ENCODE measurements at regions not wholly inside any gene's neighbourhood (a gene's known extent, or its start where the extent isn't known, plus 50 kb on each side); places are given as distances from the start of the nearest gene placed in this dataset.

- no peak for TF ChIP-seq CTCF (IDR thresholded peaks at IDR 0.05; ENCODE audit: low read depth, low read length)
- no peak for DNase-seq (ENCODE audit: extremely low read depth, low read depth)
Observed at GRCh38 chr5:74140409-74140808, 500.1 kb downstream of the ENC1 start.

GRCh38 chr5:74139589-74139988, 500.9 kb downstream of the ENC1 start:
- no peak for DNase-seq (ENCODE audit: extremely low read depth, low read depth)
- TF ChIP-seq CTCF (IDR thresholded peaks at IDR 0.05; ENCODE audit: low read depth, low read length), result no peak

- DNase-seq (ENCODE audit: extremely low read depth, low read depth), result no peak
- TF ChIP-seq CTCF (IDR thresholded peaks at IDR 0.05; ENCODE audit: low read depth, low read length), result no peak
Observed at GRCh38 chr5:74138721-74139120, 501.8 kb downstream of the ENC1 start.

- no peak for DNase-seq (ENCODE audit: extremely low read depth, low read depth)
- no peak for TF ChIP-seq CTCF (IDR thresholded peaks at IDR 0.05; ENCODE audit: low read depth, low read length)
Observed at GRCh38 chr5:74136276-74136825, 504.2 kb downstream of the ENC1 start.

- no peak for TF ChIP-seq CTCF (IDR thresholded peaks at IDR 0.05; ENCODE audit: low read depth, low read length)
Observed at GRCh38 chr5:74135033-74135432, 505.5 kb downstream of the ENC1 start.

GRCh38 chr5:74132485-74132884, 506.5 kb downstream of the ARHGEF28 start:
- no peak for DNase-seq (ENCODE audit: extremely low read depth, low read depth)
- no peak for TF ChIP-seq CTCF (IDR thresholded peaks at IDR 0.05; ENCODE audit: low read depth, low read length)

More at GRCh38 chr5:74135033-74135432, 505.5 kb downstream of the ENC1 start:
- no peak for DNase-seq (ENCODE audit: extremely low read depth, low read depth)

- TF ChIP-seq CTCF (IDR thresholded peaks at IDR 0.05; ENCODE audit: low read depth, low read length), result no peak
- no peak for DNase-seq (ENCODE audit: extremely low read depth, low read depth)
Observed at GRCh38 chr5:74131250-74131649, 505.3 kb downstream of the ARHGEF28 start.

All from AG09319 (cell line).